ENCODE measurements at regions not wholly inside any gene's neighbourhood (a gene's known extent, or its start where the extent isn't known, plus 50 kb on each side); places are given as distances from the start of the nearest gene placed in this dataset.

GRCh38 chr20:60785301-60785700 lies 466.8 kb upstream of the CDH4 start (continued):
- TF ChIP-seq, protein P1, sequence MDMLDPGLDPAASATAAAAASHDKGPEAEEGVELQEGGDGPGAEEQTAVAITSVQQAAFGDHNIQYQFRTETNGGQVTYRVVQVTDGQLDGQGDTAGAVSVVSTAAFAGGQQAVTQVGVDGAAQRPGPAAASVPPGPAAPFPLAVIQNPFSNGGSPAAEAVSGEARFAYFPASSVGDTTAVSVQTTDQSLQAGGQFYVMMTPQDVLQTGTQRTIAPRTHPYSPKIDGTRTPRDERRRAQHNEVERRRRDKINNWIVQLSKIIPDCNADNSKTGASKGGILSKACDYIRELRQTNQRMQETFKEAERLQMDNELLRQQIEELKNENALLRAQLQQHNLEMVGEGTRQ (IDR thresholded peaks at IDR 0.05) = no peak
- TF ChIP-seq HDAC2 (IDR thresholded peaks at IDR 0.05) (no peak), POLR2A (IDR thresholded peaks at IDR 0.05; ENCODE audit: low read length) (no peak)

DNA sequence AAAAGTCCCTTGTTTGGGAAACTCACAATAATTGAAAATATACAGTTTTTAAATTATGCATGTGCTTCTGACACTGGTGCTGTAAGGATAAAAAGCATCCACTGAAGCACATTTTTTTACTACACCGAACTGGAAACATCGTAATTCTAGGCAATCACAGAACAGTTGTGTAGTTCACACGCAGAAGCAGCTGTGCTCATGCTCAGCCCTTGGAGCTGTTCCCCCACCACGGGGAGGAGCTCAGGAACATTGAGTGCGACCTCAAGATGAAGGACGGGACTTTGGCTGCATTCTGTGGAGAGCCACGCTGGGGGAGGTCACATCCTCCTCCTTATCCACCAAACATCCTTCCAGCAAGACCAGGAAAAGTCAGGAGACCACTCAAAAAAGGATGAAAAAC lies 466.3 kb upstream of the CDH4 start:
- FAIRE-seq = no peak
- H3K4me3 ChIP-seq = no peak overlapping the region
- H3K9me3 ChIP-seq = no peaks in the 10 kb centered on the region
- DNase-seq (ENCODE audit: low read depth in 1 of 2, low spot score in 1 of 2) = no peak
- 22% methylated on average over 7 of the region's 7 CpGs for WGBS (ENCODE audit: missing lambda C conversion rate)
- no peak overlapping the region for H3K27ac ChIP-seq
- TF ChIP-seq HEYL (CRISPR knock-in tag; IDR thresholded peaks at IDR 0.05) (no peak), KDM1A (IDR thresholded peaks at IDR 0.05; ENCODE audit: low read depth) (no peak), CEBPB (IDR thresholded peaks at IDR 0.05) (no peak), RCOR1 (IDR thresholded peaks at IDR 0.05; ENCODE audit: low read depth, low read length) (no peak), KDM5A (IDR thresholded peaks at IDR 0.05) (no peak), PBX3 (IDR thresholded peaks at IDR 0.05) (no peak), CBX2 (IDR thresholded peaks at IDR 0.05; ENCODE audit: borderline replicate concordance, low read depth) (no peak), MAFK (IDR thresholded peaks at IDR 0.05; ENCODE audit: partially characterized antibody) (no peak), FOSL2 (IDR thresholded peaks at IDR 0.05) (no peak), FOSL2 (CRISPR knock-in tag; IDR thresholded peaks at IDR 0.05) (no peak), NPAS2 (CRISPR knock-in tag; IDR thresholded peaks at IDR 0.05; ENCODE audit: borderline replicate concordance) (no peak), MYC (IDR thresholded peaks at IDR 0.05; ENCODE audit: borderline replicate concordance, low read length) (no peak), GATA3 (IDR thresholded peaks at IDR 0.05; ENCODE audit: borderline replicate concordance) (no peak), ZNF302 (CRISPR knock-in tag; IDR thresholded peaks at IDR 0.05) (no peak)
- TF ChIP-seq, protein P1 (IDR thresholded peaks at IDR 0.05) = no peak
- ChIA-PET CTCF (no interaction called here), POLR2A (no interaction called here)
- ATAC-seq = no peak
- H3K4me2 ChIP-seq = no peak overlapping the region
- H3K4me1 ChIP-seq = no peaks in the 10 kb centered on the region

- H3K27ac ChIP-seq = no peak overlapping the region
- DNase-seq (ENCODE audit: low read depth in 1 of 2, low spot score in 1 of 2) (no peak), ATAC-seq (no peak), FAIRE-seq (no peak)
- ChIA-PET CTCF (no interaction called here), POLR2A (no interaction called here)
- 50% methylated on average over 4 of the region's 4 CpGs for WGBS (ENCODE audit: missing lambda C conversion rate)
- H3K4me1 ChIP-seq = no peaks in the 10 kb centered on the region
- no peak overlapping the region for H3K4me2 ChIP-seq
- TF ChIP-seq HOXA7 (CRISPR knock-in tag; IDR thresholded peaks at IDR 0.05) = no peak
- TF ChIP-seq KDM1A (IDR thresholded peaks at IDR 0.05; ENCODE audit: low read depth) = no peak
- no peak for TF ChIP-seq PBX3 (IDR thresholded peaks at IDR 0.05)
- TF ChIP-seq NFE2L2 (conservative IDR thresholded peaks at IDR 0.05; ENCODE audit: low read length) = no peak
- TF ChIP-seq, protein P1 (IDR thresholded peaks at IDR 0.05) = no peak
- TF ChIP-seq RFX5 (IDR thresholded peaks at IDR 0.05) = no peak
- no peak for TF ChIP-seq TFCP2L1 (CRISPR knock-in tag; IDR thresholded peaks at IDR 0.05)
- TF ChIP-seq ZC3H11A (IDR thresholded peaks at IDR 0.05) = no peak
- no peak for TF ChIP-seq KDM5A (IDR thresholded peaks at IDR 0.05)
- no peak for TF ChIP-seq GATA3 (IDR thresholded peaks at IDR 0.05; ENCODE audit: borderline replicate concordance)
- no peak for TF ChIP-seq FOSL2 (IDR thresholded peaks at IDR 0.05)
- TF ChIP-seq FOSL2 (CRISPR knock-in tag; IDR thresholded peaks at IDR 0.05) = no peak
- no peak for TF ChIP-seq FOSB (CRISPR knock-in tag; IDR thresholded peaks at IDR 0.05)
- TF ChIP-seq RCOR1 (IDR thresholded peaks at IDR 0.05; ENCODE audit: low read depth, low read length) = no peak
- no peak for TF ChIP-seq CBX8 (IDR thresholded peaks at IDR 0.05)
- no peaks in the 10 kb centered on the region for H3K9me3 ChIP-seq
- H3K4me3 ChIP-seq = no peak overlapping the region
These were observed 465.3 kb upstream of the CDH4 start for GRCh38 chr20:60786686-60787217.
